B cell (primary cell): ENCODE measurements at regions not wholly inside any gene's neighbourhood (a gene's known extent, or its start where the extent isn't known, plus 50 kb on each side); places are given as distances from the start of the nearest gene placed in this dataset.

Experiments
- ATAC-seq: fragments of 200-7000 bp; cut with Tn5 transposase; one replicate; pipeline ENCODE4 v1.10.0; 2021; ENCODE audit warnings: low read depth, mild to moderate bottlenecking, moderate number of reproducible peaks, moderate library complexity
- CTCF ChIA-PET: fragments of 350-600 bp; sonication (Branson Sonifier 250); formaldehyde crosslinking; loops from one replicate; lab custom pipeline; 2021; ENCODE audit warnings: antibody characterized with exemption, inconsistent platforms; lab: Charles Lee
- POLR2A ChIA-PET: fragments of 350-600 bp; sonication (Branson Sonifier 250); formaldehyde crosslinking; loops from one replicate; lab custom pipeline; 2021; ENCODE audit warnings: antibody characterized with exemption; lab: Charles Lee
- DNase-seq: peaks from one replicate; pipeline ENCODE4 v3.0.0; 2013
- H2AFZ ChIP-seq: 2 replicates; pipeline ENCODE4 v1.6.1; 2012; ENCODE audit warnings: mild to moderate bottlenecking, low read depth, low read length; ENCODE audit not compliant: insufficient read depth, poor library complexity, severe bottlenecking
- H3K27ac ChIP-seq, 2 donors: 1 replicate in 1 of 2; 2 replicates in 1 of 2; pipeline ENCODE4 v1.5.1; 2012 to 2013; ENCODE audit warnings: low read length in 2 of 2, mild to moderate bottlenecking in 2 of 2, moderate library complexity in 1 of 2
- H3K27me3 ChIP-seq, 4 experiments: fragments of 200-600 bp in 1 of 4; sonication (generic) in 1 of 4; replicated peaks in 1 of 4; 1 replicate in 2 of 4; 2 replicates in 2 of 4; pipeline versions ENCODE4 v1.6.1 to v1.7.0; 2013 to 2016; ENCODE audit warnings: low read length in 3 of 4, mild to moderate bottlenecking in 2 of 4, mixed read lengths in 1 of 4, moderate library complexity in 1 of 4; ENCODE audit not compliant: insufficient read depth in 4 of 4, control insufficient read depth in 3 of 4; ENCODE audit errors: control extremely low read depth in 1 of 4
- H3K36me3 ChIP-seq, 2 experiments: replicated peaks in 1 of 2; 1 replicate in 1 of 2; 2 replicates in 1 of 2; pipeline versions ENCODE4 v1.6.1 to v1.7.1; 2013; ENCODE audit warnings: low read length in 1 of 2; ENCODE audit not compliant: insufficient read depth in 2 of 2, control insufficient read depth in 1 of 2; ENCODE audit errors: control extremely low read depth in 1 of 2, extremely low read depth in 1 of 2
- H3K4me1 ChIP-seq, 2 donors: fragments of 200-600 bp in 1 of 2; sonication (generic) in 1 of 2; 1 replicate in 1 of 2; 2 replicates in 1 of 2; pipeline versions ENCODE4 v1.5.1 to v1.6.1; 2013 to 2017; ENCODE audit warnings: low read length in 2 of 2; ENCODE audit not compliant: control insufficient read depth in 2 of 2, insufficient read depth in 2 of 2
- H3K4me2 ChIP-seq: replicated peaks from 2 replicates; pipeline ENCODE3; 2012; ENCODE audit warnings: mild to moderate bottlenecking, low read depth, low read length; ENCODE audit not compliant: poor library complexity, severe bottlenecking
- H3K4me3 ChIP-seq, 5 experiments: fragments of 200-600 bp in 1 of 5; sonication (generic) in 1 of 5; 1 replicate in 3 of 5; 2 replicates in 2 of 5; pipeline versions ENCODE4 v1.5.1 to v1.7.0; 2011 to 2016; ENCODE audit warnings: low read length in 4 of 5, mild to moderate bottlenecking in 4 of 5, low read depth in 2 of 5, control low read depth in 1 of 5, moderate library complexity in 1 of 5; ENCODE audit not compliant: insufficient read depth in 1 of 5; ENCODE audit errors: control extremely low read depth in 1 of 5, extremely low read depth in 1 of 5
- H3K79me2 ChIP-seq: fragments of 200-600 bp; sonication (generic); one replicate; pipeline ENCODE4 v1.6.0; 2016; ENCODE audit warnings: low read length; ENCODE audit not compliant: control insufficient read depth, insufficient read depth
- H3K9ac ChIP-seq: fragments of 200-600 bp; sonication (generic); 2 replicates; pipeline ENCODE4 v1.6.1; 2017; ENCODE audit warnings: mild to moderate bottlenecking, low read length, moderate library complexity
- H3K9me3 ChIP-seq, 3 donors: one replicate each; pipeline versions ENCODE4 v1.6.1 to v1.7.1; 2013; ENCODE audit warnings: low read length in 2 of 3; ENCODE audit not compliant: control insufficient read depth in 2 of 3, insufficient read depth in 1 of 3; ENCODE audit errors: control extremely low read depth in 1 of 3
- H4K20me1 ChIP-seq: 2 replicates; pipeline ENCODE4 v1.6.0; 2012; ENCODE audit warnings: mild to moderate bottlenecking, low read length; ENCODE audit not compliant: insufficient read depth, control insufficient read depth, poor library complexity, severe bottlenecking
- H3K27ac Mint-ChIP-seq: one replicate; pipeline ENCODE4 v1.8.0; 2021; ENCODE audit warnings: mixed read lengths
- H3K27me3 Mint-ChIP-seq: one replicate; pipeline ENCODE4 v1.8.0; 2021; ENCODE audit warnings: mixed read lengths
- H3K4me1 Mint-ChIP-seq: one replicate; pipeline ENCODE4 v1.8.0; 2021; ENCODE audit warnings: mixed read lengths
- H3K4me3 Mint-ChIP-seq: one replicate; pipeline ENCODE4 v1.8.0; 2021; ENCODE audit warnings: mixed read lengths
- H3K9me3 Mint-ChIP-seq: one replicate; pipeline ENCODE4 v1.8.0; 2022; ENCODE audit warnings: mixed read lengths; ENCODE audit not compliant: insufficient read depth
- CTCF ChIP-seq: fragments of 200-600 bp; IDR thresholded peaks from one replicate; pipeline ENCODE4 v1.8.0; 2022; ENCODE audit warnings: antibody characterized with exemption, mild to moderate bottlenecking
- EZH2 ChIP-seq: IDR thresholded peaks from 2 replicates; pipeline ENCODE4 v1.6.1; 2012; ENCODE audit warnings: borderline replicate concordance, low read depth, mild to moderate bottlenecking, moderate library complexity, low read length; ENCODE audit not compliant: insufficient read depth, poor library complexity, severe bottlenecking
- WGBS: methylation state at CpG from one replicate; pipeline ENCODE4 v1.1.5; 2013; ENCODE audit warnings: missing lambda C conversion rate; ENCODE audit not compliant: insufficient coverage; 5-methylcytosine and 5-hydroxymethylcytosine counted together
- intact Hi-C: fragments of 100-400 bp; cut with micrococcal nuclease; formaldehyde crosslinking; loops from one replicate; pipeline ENCODE4 v1.10.0; 2022

- DNase-seq (no peak), ATAC-seq (no peak)
- Histone ChIP-seq H3K9ac (no peak overlapping the region), H3K36me3 (no peaks in the 10 kb centered on the region), H4K20me1 (no peaks in the 10 kb centered on the region), H3K79me2 (no peaks in the 10 kb centered on the region), H3K27me3 (no peaks in the 10 kb centered on the region), H3K4me1 (no peaks in the 10 kb centered on the region), H3K4me2 (no peak overlapping the region), H3K9me3 (peaks cover 0 to 29% (median 0%) of the 10 kb centered on the region in 3 donors), H3K27ac (no peak overlapping the region), H3K4me3 (no peak overlapping the region), H2AFZ (no peak overlapping the region)
- ChIA-PET CTCF (no interaction called here), POLR2A (no interaction called here)
- TF ChIP-seq CTCF (no peak), EZH2 (no peak)
- no peak overlapping the region for H3K4me3 Mint-ChIP-seq
- no peaks in the 10 kb centered on the region for H3K9me3 Mint-ChIP-seq
- H3K4me1 Mint-ChIP-seq, result no peaks in the 10 kb centered on the region
- WGBS, result 95% methylated on average over 15 of the region's 16 CpGs
- H3K27ac Mint-ChIP-seq, result no peak overlapping the region
- intact Hi-C loops, result no loop called here
- no peaks in the 10 kb centered on the region for H3K27me3 Mint-ChIP-seq
Measured at GRCh38 chr3:82509951-82510603, 748.6 kb upstream of the GBE1 start.

- Histone ChIP-seq H3K4me2 (no peak overlapping the region), H3K79me2 (no peaks in the 10 kb centered on the region), H3K4me3 (no peak overlapping the region), H3K9ac (no peak overlapping the region), H3K36me3 (no peaks in the 10 kb centered on the region), H3K9me3 (peaks cover 0 to 32% (median 0%) of the 10 kb centered on the region in 3 donors), H3K4me1 (no peaks in the 10 kb centered on the region), H2AFZ (no peak overlapping the region), H3K27ac (no peak overlapping the region), H3K27me3 (no peaks in the 10 kb centered on the region), H4K20me1 (no peaks in the 10 kb centered on the region)
- H3K27me3 Mint-ChIP-seq, result no peaks in the 10 kb centered on the region
- intact Hi-C loops, result no loop called here
- no peaks in the 10 kb centered on the region for H3K9me3 Mint-ChIP-seq
- WGBS, result 89% methylated on average over 9 of the region's 9 CpGs
- H3K4me3 Mint-ChIP-seq, result no peak overlapping the region
- H3K4me1 Mint-ChIP-seq, result no peaks in the 10 kb centered on the region
- H3K27ac Mint-ChIP-seq, result no peak overlapping the region
- ATAC-seq (no peak), DNase-seq (no peak)
- CTCF ChIA-PET, result no interaction called here
- TF ChIP-seq EZH2, result no peak
- TF ChIP-seq CTCF, result no peak
- POLR2A ChIA-PET, result no interaction called here
Measured at GRCh38 chr3:82509106-82509842, 747.8 kb upstream of the GBE1 start.
